BLaER1 (cell line): ENCODE measurements at regions not wholly inside any gene's neighbourhood (a gene's known extent, or its start where the extent isn't known, plus 50 kb on each side); places are given as distances from the start of the nearest gene placed in this dataset.
"Not testable (repeated sequence)": the region's sequence is repeated elsewhere in the genome, so short reads cannot be mapped to it uniquely, and the experiment has no call there.

Source experiments
- H3K27ac ChIP-seq: shearing (Covaris generic); formaldehyde crosslinking; 2 replicates; pipeline ENCODE4 v1.8.1; 2022
- H3K27me3 ChIP-seq: shearing (Covaris generic); formaldehyde crosslinking; 2 replicates; pipeline ENCODE4 v1.8.1; 2022
- H3K36me3 ChIP-seq: shearing (Covaris generic); formaldehyde crosslinking; 2 replicates; pipeline ENCODE4 v1.8.1; 2022
- H3K4me1 ChIP-seq: shearing (Covaris generic); formaldehyde crosslinking; 2 replicates; pipeline ENCODE4 v1.8.1; 2022
- H3K4me2 ChIP-seq: shearing (Covaris generic); formaldehyde crosslinking; 2 replicates; pipeline ENCODE4 v1.8.1; 2022
- H3K4me3 ChIP-seq: shearing (Covaris generic); formaldehyde crosslinking; 2 replicates; pipeline ENCODE4 v1.8.1; 2022
- H3K9ac ChIP-seq: shearing (Covaris generic); formaldehyde crosslinking; 2 replicates; pipeline ENCODE4 v1.8.1; 2022
- H3K9me3 ChIP-seq: shearing (Covaris generic); formaldehyde crosslinking; 2 replicates; pipeline ENCODE4 v1.8.1; 2022
- H4K20me1 ChIP-seq: shearing (Covaris generic); formaldehyde crosslinking; 2 replicates; pipeline ENCODE4 v1.8.1; 2022
- Cebpa-rat ChIP-seq: shearing (Covaris generic); IDR thresholded peaks from 2 replicates; pipeline ENCODE4 v1.8.1; 2022

DNA sequence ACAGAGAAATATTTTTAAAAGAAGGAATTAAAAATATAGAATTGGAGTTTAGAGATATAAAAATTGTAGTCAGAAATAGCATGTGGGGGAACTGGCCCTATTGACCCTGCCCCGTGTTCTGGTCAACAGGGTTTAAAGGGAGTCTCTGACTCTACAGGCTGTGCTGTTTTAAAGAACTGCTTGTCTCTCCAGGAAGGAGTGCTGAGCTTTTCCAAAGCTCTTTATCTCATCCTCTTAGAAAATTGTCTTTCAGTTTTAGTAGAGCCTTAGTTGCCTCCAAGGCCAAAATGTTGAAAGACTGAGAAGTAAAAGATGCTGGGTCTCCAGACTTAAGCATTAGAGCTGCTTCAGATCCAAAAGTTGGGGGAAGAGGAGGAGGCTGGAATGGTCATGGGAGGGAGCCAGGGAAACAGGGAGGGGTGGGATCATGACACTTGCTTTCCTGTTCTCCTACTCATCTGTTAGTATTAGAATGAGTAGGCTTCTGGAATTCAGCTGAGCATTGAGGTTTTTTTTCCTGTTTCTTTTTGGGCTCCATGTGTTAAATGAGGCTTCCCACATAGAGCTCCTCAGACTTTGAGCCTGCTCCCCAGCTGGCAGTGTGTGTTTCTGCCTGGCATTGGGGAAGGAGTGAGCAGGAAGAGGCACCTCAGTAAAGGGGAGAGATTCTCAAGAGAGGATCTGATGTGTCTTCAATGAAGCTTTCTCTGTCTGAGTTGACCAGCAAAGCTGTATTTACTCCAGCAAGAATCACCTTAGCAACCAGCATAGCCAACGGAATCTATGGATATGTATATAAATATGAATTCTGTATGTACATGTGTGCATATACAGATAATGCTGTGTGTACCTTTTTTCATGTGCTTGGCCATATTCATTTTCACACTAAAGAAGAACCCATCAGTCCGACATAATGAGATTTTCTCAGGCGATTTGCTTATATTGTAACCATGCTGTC is 186.8 kb upstream of the FBXO11 start:
- Histone ChIP-seq H3K4me3 (no peak overlapping the region), H3K4me2 (no peak overlapping the region), H3K27ac (no peak overlapping the region), H4K20me1 (no peaks in the 10 kb centered on the region), H3K9ac (no peak overlapping the region), H3K9me3 (no peaks in the 10 kb centered on the region), H3K36me3 (no peaks in the 10 kb centered on the region), H3K4me1 (no peaks in the 10 kb centered on the region), H3K27me3 (no peaks in the 10 kb centered on the region)
- TF ChIP-seq Cebpa-rat, result no peak

DNA sequence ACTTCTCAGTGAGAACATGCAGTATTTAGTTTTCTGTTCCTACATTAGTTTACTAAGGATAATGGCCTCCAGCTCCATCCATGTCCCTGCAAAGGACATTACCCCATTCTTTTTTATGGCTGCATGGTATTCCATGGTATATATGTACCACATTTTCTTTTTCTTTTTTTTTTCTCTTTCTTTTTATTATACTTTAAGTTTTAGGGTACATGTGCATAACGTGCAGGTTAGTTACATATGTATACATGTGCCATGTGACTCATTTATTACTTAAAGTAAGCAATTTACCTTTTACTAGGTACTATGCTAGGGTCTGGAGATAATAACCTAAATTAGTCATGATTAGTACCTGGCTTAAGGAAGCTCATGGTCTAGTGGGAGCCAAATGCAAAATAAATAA is 190.5 kb upstream of the FBXO11 start:
- H3K27ac ChIP-seq, H3K4me1 ChIP-seq, H4K20me1 ChIP-seq, H3K27me3 ChIP-seq, H3K4me3 ChIP-seq, H3K9ac ChIP-seq, H3K4me2 ChIP-seq, H3K36me3 ChIP-seq, H3K9me3 ChIP-seq: not testable (repeated sequence)

DNA sequence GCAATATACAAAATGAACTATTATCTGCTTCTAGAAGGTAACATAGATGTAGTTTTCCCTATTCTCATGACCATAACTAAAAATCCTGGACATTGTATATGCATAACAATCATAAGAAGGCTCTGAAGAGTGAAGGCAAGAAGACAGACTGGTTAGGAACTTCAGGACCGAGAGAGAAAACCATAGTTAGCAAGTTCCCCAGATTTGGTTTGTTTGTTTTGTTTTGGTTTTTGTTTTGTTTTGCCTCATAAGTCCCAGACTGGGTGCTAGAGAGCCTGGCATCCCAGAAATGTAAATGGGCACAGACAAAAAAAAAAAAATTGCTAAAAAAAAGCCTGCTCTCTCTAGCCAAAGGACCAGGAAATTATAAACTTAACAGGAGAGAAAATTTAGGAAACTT is 192.2 kb upstream of the FBXO11 start:
- Histone ChIP-seq H3K4me2 (no peak overlapping the region), H3K27me3 (no peaks in the 10 kb centered on the region)

DNA sequence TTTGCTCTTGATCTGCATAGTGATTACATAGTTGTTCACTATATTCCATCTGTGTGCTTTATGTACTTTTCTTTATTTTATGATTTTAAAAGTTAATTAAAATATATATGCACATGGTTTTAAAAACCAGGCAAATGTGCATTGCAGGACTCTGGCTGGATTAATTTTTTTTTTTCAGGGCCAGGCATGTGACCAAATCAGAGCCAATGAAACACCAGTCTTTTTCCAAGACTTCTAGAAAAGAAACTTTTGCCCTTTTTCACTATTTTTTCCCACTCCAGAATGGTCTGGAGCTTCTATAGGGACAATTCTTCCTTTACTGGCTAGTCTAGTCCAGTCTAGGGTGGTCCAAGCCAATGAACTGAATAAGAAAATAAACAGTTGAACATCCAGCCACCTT is 198.1 kb upstream of the FBXO11 start:
- Histone ChIP-seq H3K4me2 (no peak overlapping the region), H3K4me1 (peaks cover 19% of the 10 kb centered on the region), H3K36me3 (no peaks in the 10 kb centered on the region), H4K20me1 (no peaks in the 10 kb centered on the region), H3K9me3 (peaks cover 8% of the 10 kb centered on the region; the same call in 1 of the 2 replicates), H3K27ac (no peak overlapping the region), H3K27me3 (no peaks in the 10 kb centered on the region), H3K9ac (no peak overlapping the region), H3K4me3 (no peak overlapping the region)
- TF ChIP-seq Cebpa-rat, result no peak

More for the DNA sequence above, 192.2 kb upstream of the FBXO11 start:
- no peaks in the 10 kb centered on the region for H3K36me3 ChIP-seq
- H3K4me3 ChIP-seq, result no peak overlapping the region
- no peak for TF ChIP-seq Cebpa-rat
- no peaks in the 10 kb centered on the region for H3K4me1 ChIP-seq
- peaks cover 8% of the 10 kb centered on the region; the same call in 1 of the 2 replicates for H3K9me3 ChIP-seq
- no peaks in the 10 kb centered on the region for H4K20me1 ChIP-seq
- no peak overlapping the region for H3K9ac ChIP-seq
- H3K27ac ChIP-seq, result no peak overlapping the region

DNA sequence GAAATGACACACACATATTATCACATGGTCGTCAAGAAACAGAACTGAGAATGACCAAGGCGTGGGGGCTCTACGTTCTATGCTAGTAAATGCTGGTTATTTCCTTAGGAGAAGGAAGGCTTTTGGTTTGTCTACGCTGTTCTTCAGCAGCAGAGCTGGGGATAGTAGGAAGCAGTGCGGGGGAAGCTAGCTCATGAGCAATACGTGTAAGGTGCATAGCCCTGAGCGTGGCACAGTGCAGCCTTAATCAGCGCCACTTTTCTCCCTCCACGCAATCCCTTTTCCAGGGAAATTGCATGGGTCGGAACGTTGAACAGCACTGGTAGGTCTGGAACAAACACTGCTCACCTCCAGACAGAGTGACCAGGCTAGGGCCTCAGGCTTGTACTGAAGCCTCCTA is 199.6 kb upstream of the FBXO11 start:
- Histone ChIP-seq H3K9me3 (no peaks in the 10 kb centered on the region), H4K20me1 (no peaks in the 10 kb centered on the region), H3K27me3 (no peaks in the 10 kb centered on the region), H3K36me3 (no peaks in the 10 kb centered on the region), H3K4me1 (peaks cover 21% of the 10 kb centered on the region), H3K9ac (no peak overlapping the region), H3K27ac (no peak overlapping the region), H3K4me3 (no peak overlapping the region), H3K4me2 (peak overlapping the region; percentile 53; the same call in 1 of the 2 replicates)
- no peak for TF ChIP-seq Cebpa-rat

DNA sequence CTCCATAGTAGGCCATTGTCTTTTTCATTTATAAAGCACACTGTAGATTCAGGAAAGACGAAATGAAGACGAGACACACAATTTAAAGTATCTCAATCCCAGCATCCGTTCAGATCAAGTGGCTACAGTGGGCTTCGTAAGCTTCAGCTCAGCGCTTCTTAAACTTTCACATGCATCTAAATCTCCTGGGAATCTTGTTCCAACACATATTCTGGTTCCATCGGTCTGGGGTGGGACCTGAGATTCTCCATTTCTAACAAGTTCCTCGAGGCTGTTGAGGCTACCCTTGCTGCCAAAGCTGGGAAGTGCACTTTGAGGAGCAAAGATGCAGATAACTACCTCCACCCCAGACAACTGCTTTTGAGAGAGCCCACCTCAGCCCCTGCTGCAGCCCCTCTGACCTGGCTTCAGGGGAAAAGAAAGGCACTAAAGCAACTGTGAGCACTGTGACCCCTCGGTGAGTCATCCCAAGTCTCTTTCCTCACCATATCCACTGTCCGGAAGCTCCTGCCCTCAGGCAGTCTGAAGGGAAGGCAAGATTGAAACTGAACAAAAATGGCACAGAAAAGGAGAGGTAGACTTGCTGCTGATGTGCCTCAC is 201.1 kb upstream of the FBXO11 start:
- no peak for TF ChIP-seq Cebpa-rat
- H3K4me2 ChIP-seq, result no peak overlapping the region
- H3K27ac ChIP-seq, result no peak overlapping the region
- no peaks in the 10 kb centered on the region for H4K20me1 ChIP-seq
- no peak overlapping the region for H3K4me3 ChIP-seq
- no peaks in the 10 kb centered on the region for H3K27me3 ChIP-seq
- peaks cover 29% of the 10 kb centered on the region for H3K4me1 ChIP-seq
- no peaks in the 10 kb centered on the region for H3K9me3 ChIP-seq
- no peaks in the 10 kb centered on the region for H3K36me3 ChIP-seq
- no peak overlapping the region for H3K9ac ChIP-seq

DNA sequence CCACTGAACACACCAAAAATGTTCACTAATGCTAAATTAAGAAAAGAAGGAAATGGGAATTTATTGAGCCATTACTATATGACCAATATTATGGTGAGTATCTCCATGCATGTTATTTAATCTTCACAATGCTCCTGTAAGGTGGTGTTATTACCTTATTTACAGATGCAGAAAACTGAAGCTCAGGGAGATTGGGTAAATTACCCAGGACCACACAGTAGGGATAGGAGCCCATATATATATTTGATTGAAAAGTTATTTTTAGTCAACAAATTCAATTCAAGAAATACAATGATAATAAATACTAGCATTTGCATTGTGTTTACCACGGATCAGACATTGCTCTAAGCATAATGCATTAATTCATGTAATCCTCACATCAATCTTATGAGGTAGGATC is 202.2 kb upstream of the FBXO11 start:
- H3K27me3 ChIP-seq, result no peaks in the 10 kb centered on the region
- H4K20me1 ChIP-seq, result no peaks in the 10 kb centered on the region
- H3K9me3 ChIP-seq, result no peaks in the 10 kb centered on the region
- no peak overlapping the region for H3K4me2 ChIP-seq
- no peak overlapping the region for H3K27ac ChIP-seq
- no peaks in the 10 kb centered on the region for H3K36me3 ChIP-seq
- no peak for TF ChIP-seq Cebpa-rat
- H3K9ac ChIP-seq, result no peak overlapping the region
- H3K4me3 ChIP-seq, result no peak overlapping the region
- peaks cover 30% of the 10 kb centered on the region for H3K4me1 ChIP-seq

DNA sequence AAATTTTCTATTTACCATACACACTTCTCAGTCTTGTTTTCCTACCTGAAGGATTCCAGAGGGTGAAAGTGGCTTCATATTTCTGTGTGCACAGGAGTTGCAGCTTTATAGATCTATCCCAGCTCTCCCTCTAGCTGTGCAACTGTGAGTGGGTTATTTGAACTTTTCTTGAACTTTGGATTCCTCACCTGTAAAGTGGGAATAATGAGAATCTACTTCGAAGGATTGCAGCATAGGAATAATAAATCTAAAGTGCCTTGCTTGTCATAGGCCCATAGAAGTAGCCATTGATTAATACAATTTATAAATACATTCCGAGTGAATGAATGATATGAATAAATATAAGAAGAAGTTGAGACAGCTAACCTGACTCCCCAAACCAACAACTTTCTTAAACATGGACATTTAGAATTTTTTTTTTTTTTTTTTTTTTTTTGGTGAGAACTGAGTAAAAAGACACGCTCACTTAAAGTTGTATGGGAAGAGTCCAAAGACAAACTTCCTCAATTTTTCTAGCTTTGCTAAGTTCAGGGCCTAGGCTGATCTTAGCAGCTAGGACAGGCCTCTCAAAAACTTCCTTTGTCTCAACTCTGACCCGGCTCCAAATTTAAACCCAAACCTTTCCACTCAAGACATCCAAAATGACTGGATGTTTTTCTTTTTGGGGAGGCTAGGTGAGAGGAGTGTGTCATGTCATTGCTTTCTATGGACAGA is 203.3 kb upstream of the FBXO11 start:
- Histone ChIP-seq H3K4me2 (no peak overlapping the region), H3K4me3 (no peak overlapping the region), H3K27ac (no peak overlapping the region), H4K20me1 (no peaks in the 10 kb centered on the region), H3K9me3 (no peaks in the 10 kb centered on the region), H3K36me3 (no peaks in the 10 kb centered on the region), H3K4me1 (peaks cover 30% of the 10 kb centered on the region), H3K9ac (no peak overlapping the region), H3K27me3 (no peaks in the 10 kb centered on the region)
- no peak for TF ChIP-seq Cebpa-rat

DNA sequence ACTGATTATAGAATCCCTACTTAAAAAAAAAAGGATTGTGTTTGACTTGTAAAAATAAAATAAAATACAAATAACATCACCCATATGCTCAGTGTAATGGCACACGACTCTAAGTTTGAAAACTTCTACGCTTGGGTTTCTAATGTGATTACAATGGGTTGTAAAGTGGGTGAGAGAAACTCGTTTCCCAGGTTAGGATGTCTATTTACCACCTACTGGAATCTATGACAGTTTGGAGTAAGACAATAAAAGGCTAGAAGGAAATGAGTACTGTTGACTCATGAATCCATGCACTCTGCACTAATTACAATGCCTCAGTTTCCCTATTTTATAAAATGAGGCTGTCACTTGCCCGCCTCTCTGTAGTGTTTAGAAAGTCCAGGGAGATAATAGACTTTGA is 204.0 kb upstream of the FOXN2 start:
- H3K9me3 ChIP-seq, result no peaks in the 10 kb centered on the region
- no peaks in the 10 kb centered on the region for H3K27me3 ChIP-seq
- H3K9ac ChIP-seq, result no peak overlapping the region
- no peak overlapping the region for H3K27ac ChIP-seq
- TF ChIP-seq Cebpa-rat, result no peak
- H3K36me3 ChIP-seq, result no peaks in the 10 kb centered on the region
- H3K4me2 ChIP-seq, result peak overlapping the region; percentile 88
- peaks cover 30% of the 10 kb centered on the region for H3K4me1 ChIP-seq
- H3K4me3 ChIP-seq, result no peak overlapping the region
- H4K20me1 ChIP-seq, result no peaks in the 10 kb centered on the region
